Midbrain (tissue), 1 donor: ENCODE measurements at regions not wholly inside any gene's neighbourhood (a gene's known extent, or its start where the extent isn't known, plus 50 kb on each side); places are given as distances from the start of the nearest gene placed in this dataset.
"Not testable (repeated sequence)": the region's sequence is repeated elsewhere in the genome, so short reads cannot be mapped to it uniquely, and the experiment has no call there.

Experiments
- DNase-seq: peaks from one replicate; lab custom pipeline; 2025; lab: John Stamatoyannopoulos, UW

DNA sequence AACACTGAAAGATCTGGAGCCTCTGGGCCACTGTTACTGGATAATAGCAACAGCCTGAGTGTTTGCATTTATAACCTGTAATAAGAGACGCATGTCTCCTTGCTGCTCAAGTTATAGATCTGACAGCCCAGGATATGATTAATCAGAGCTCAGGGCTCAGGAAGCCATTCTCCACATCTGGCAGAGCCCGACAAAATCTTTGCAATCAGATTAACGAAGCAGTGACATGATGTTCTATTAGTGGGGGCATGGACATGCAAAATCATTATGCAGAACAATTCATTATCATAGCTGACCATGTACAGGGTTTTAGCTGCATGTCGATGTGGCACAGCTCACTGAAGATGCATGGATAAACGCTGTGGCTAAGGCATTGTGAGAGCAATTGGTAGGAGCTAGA lies 730.3 kb downstream of the ZNF385D start:
- no peak for DNase-seq

DNA sequence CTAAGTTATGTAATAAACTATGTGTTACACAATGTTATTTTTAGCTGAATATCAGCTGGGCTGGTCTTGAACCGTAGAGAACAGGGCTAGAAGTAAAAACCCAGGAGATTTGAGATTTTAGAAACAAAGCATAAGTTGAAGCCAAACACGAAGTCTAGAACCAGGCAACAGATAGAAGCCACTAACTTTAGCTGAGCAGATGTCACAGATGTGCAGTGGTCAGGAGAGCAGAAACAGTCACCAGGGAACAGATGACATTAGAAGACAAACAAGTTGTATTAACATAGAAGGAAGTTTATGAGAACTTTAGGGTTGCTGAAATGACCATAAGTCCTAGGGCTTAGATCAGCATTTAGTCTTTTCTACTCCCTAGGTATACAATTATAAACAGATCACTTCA lies 731.0 kb downstream of the ZNF385D start:
- no peak for DNase-seq

GRCh38 chr3:21017115-21017852 lies 733.7 kb downstream of the ZNF385D start:
- no peak for DNase-seq

DNA sequence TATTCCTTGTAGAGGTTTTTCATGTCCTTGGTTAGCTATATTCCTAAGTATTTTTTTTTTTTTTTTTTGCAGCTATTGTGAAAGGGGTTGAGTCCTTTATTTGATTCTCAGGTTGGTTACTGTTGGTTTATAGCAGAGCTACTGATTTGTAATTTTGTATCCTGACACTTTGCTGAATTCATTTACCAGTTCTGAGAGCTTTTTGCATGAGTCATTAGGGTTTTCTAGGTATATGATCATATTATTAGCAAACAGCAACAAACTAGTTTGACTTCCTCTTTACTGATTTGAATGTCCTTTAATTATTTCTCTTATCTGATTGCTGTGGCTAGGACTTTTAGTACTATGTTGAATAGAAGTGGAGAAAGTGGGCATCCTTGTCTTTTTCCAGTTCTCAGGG lies 737.4 kb downstream of the ZNF385D start:
- no peak for DNase-seq

- no peak for DNase-seq
Observed at GRCh38 chr3:20999661-21000060, 751.3 kb downstream of the ZNF385D start.

- DNase-seq = no peak
Observed at GRCh38 chr3:20997183-20997582, 753.8 kb downstream of the ZNF385D start.

- DNase-seq = no peak
Observed at GRCh38 chr3:20990896-20991295, 760.1 kb downstream of the ZNF385D start.

- DNase-seq = not testable (repeated sequence)
Observed at GRCh38 chr3:20989653-20990052, 761.4 kb downstream of the ZNF385D start.

- no peak for DNase-seq
Observed at GRCh38 chr3:20984594-20985205, 766.3 kb downstream of the ZNF385D start.

DNA sequence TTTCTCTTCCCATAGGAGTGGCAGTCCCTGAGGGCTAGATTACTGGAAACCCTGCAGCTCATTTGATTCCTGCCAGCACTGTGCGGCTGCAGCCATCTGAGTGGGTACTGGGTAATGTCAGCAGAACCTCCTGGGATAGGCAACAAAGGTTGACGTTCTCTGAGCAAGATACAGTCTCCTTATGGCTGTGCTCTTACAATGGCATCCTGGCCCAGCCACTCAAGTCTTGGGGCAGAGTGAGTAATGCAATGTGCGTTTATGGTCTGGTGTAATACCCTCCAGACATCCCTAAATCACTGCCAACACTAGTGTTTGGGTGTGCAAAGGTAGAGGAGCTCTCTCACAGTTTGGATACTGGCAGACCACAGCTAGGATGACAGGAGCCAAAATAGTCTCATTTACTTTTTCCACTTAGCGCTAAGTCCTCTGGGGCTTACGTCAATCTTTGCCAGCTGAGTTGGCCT lies 775.8 kb downstream of the ZNF385D start:
- no peak for DNase-seq

GRCh38 chr3:20974396-20974795 lies 776.6 kb downstream of the ZNF385D start:
- DNase-seq = no peak

DNA sequence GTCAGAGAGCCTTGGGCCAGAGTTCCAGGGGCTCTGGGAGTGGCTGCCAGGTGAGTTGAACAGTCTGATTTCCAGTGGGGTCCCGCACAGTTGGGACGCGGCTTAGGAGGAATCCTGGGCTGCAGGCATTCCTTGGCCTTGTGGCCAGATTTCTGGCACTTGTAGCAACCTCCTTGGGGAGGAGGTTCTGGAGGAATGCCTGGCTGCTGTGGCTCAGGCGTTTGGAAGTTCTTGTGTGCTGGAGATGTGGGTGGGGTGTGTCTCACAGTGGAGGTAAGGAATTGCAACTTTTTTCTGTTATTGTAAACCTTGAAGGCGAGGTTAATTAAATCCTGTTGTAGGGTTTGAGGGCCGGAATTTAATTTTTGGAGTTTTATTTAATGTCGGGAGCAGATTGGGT lies 780.2 kb downstream of the ZNF385D start:
- DNase-seq = not testable (repeated sequence)

DNA sequence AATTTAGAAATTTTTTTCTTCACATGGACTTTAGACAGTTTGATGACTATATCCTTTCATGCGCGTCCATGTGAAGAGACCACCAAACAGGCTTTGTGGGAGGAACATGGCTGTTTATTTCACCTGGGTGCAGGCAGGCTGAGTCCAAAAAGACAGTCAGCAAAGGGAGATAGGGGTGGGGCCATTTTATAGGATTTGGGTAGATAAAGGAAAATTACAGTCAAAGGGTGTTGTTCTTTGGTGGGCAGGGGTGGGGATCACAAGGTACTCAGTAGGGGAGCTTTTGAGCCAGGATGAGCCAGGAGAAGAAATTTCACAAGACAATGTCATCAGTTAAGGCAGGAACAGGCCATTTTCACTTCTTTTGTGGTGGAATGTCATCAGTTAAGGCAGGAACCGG lies 781.5 kb upstream of the SGO1 start:
- DNase-seq = not testable (repeated sequence)

- no peak for DNase-seq
Observed at GRCh38 chr3:20958161-20958560, 772.2 kb upstream of the SGO1 start.

- no peak for DNase-seq
Observed at GRCh38 chr3:20945892-20946291, 759.9 kb upstream of the SGO1 start.

DNA sequence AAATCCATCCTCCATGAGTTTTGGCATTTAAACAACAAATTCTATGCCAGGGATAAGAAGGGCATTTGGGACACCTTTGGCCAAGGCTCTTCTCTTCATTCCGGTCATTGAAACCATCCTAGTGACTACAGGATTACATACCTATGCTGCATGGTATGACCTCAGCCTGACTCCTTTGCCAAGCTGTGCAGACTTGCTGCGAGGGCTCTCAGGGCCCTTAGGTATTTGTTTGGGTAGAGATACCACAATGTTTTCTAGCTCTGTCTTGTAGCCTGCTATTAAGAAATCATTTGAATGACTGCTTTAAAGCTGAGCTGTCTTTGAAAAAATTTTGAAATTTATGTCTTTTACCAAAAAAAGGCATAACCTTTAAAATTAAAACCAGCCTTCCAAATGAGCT lies 749.8 kb upstream of the SGO1 start:
- DNase-seq = no peak

DNA sequence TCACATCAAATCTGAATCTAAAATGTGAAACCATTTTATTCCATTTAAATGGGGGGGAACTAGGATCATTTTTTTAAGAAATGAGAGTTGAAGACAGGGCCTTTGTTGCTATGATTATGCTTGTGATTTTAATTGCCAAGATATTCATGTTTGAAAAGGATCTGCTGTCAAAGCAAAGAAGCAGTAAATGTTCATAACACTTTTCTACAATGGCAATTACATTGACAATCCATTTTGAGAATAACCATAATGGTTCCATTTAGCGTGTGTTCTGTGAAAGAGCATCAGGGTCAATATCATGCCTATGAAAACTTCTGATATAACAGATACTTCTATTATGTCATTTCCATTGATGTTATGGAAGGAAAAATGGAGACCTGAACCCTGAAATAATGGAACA lies 745.8 kb upstream of the SGO1 start:
- DNase-seq = no peak

DNA sequence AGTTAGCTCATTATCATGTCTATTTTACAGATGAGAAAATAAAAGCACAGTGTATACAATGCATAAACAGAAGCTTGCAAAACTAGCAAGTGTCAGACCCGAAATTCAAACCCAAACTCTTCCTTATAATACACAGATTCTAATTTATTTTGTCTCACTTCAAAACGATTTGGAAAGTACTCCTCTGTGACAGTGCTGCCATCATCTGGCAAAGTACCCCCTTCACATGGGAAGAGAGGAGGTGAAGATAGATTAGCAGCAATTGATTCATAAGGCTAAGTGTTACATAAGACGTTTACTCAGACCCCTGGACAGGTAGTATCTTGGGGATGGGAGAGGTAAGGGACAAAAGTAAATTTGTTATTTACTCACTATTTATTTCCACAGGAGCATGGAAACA lies 744.0 kb upstream of the SGO1 start:
- DNase-seq = no peak

GRCh38 chr3:20924646-20925385 lies 738.8 kb upstream of the SGO1 start:
- DNase-seq = no peak

DNA sequence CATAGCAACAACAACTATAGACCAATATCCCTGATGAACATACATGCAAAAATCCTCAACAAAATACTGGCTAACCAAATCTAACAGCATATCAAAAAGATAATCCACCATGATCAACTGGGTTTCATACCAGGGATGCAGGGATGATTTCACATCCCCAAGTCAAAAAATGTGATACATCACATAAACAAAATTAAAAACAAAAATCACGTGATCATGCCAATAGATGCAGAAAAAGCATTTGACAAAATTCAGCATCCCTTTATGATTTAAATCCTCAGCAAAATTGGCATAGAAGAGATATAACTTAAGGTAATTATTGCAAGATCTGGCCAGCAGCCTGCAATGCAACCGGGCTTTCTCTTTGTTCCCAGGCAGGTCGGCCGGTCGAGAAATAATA lies 735.1 kb upstream of the SGO1 start:
- not testable (repeated sequence) for DNase-seq

- no peak for DNase-seq
Observed at GRCh38 chr3:20916951-20917606, 731.1 kb upstream of the SGO1 start.

- DNase-seq = no peak
Observed at GRCh38 chr3:20914310-20914709, 728.3 kb upstream of the SGO1 start.

GRCh38 chr3:20912406-20912805 lies 726.4 kb upstream of the SGO1 start:
- no peak for DNase-seq
